ENCODE measurements at regions not wholly inside any gene's neighbourhood (a gene's known extent, or its start where the extent isn't known, plus 50 kb on each side); places are given as distances from the start of the nearest gene placed in this dataset.
A peak's percentile ranks its signal among the peaks of the same experiment; 100 is the strongest.

DNA sequence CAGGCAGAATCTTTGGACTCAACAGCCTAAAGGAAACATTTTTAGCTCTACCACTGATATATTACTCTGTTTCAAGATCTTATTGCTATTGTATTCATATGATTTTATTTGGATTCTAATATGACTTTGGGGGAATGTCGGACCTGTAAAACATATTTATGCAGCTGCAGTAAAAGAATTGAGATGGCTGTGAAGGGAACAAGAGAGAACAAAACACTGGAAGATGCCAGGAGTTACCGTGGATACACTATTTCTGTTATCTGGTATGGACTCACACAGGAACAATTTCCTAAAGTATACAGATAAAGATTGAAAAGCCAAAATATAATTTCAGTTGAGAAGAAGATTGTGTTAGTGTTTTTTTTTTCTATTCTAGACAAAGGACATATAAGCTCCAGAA, 113.0 kb upstream of the DCLK2 start:
- H3K9me3 ChIP-seq (ENCODE audit: severe bottlenecking), result no peaks in the 10 kb centered on the region
- no peak for DNase-seq
- TF ChIP-seq, protein P1, sequence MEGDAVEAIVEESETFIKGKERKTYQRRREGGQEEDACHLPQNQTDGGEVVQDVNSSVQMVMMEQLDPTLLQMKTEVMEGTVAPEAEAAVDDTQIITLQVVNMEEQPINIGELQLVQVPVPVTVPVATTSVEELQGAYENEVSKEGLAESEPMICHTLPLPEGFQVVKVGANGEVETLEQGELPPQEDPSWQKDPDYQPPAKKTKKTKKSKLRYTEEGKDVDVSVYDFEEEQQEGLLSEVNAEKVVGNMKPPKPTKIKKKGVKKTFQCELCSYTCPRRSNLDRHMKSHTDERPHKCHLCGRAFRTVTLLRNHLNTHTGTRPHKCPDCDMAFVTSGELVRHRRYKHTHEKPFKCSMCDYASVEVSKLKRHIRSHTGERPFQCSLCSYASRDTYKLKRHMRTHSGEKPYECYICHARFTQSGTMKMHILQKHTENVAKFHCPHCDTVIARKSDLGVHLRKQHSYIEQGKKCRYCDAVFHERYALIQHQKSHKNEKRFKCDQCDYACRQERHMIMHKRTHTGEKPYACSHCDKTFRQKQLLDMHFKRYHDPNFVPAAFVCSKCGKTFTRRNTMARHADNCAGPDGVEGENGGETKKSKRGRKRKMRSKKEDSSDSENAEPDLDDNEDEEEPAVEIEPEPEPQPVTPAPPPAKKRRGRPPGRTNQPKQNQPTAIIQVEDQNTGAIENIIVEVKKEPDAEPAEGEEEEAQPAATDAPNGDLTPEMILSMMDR (IDR thresholded peaks at IDR 0.05; ENCODE audit: low read depth, low read length), result no peak
- H3K36me3 ChIP-seq, result no peaks in the 10 kb centered on the region
- no peaks in the 10 kb centered on the region for H3K27me3 ChIP-seq (ENCODE audit: insufficient read depth, low read depth, severe bottlenecking)
- H3K27ac ChIP-seq, result no peak overlapping the region
- H3K4me3 ChIP-seq (ENCODE audit: low read depth, low read length), result no peak overlapping the region

DNA sequence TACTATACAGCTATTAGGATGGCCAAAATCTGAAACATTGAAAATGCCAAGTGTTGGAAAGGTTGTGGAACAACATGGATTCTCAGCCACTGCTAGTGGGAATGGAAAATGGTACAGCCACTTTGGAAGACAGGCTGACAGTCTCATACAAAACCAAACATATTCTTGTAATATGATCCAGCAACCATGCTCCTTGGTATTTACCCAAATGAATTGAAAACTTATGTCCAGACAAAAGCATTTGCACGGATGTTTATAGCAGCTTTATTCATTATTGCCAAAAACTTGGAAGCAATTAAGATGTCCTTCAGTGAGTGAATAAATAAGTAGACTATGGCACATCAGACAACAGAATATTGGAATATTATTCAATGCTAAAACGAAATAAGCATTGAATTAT, 105.8 kb upstream of the DCLK2 start:
- H3K9me3 ChIP-seq (ENCODE audit: severe bottlenecking), result no peaks in the 10 kb centered on the region
- H3K4me3 ChIP-seq (ENCODE audit: low read depth, low read length), result no peak overlapping the region
- TF ChIP-seq, protein P1 (IDR thresholded peaks at IDR 0.05; ENCODE audit: low read depth, low read length), result no peak
- no peak overlapping the region for H3K27ac ChIP-seq
- H3K27me3 ChIP-seq (ENCODE audit: insufficient read depth, low read depth, severe bottlenecking), result no peaks in the 10 kb centered on the region
- DNase-seq, result no peak
- no peaks in the 10 kb centered on the region for H3K36me3 ChIP-seq

DNA sequence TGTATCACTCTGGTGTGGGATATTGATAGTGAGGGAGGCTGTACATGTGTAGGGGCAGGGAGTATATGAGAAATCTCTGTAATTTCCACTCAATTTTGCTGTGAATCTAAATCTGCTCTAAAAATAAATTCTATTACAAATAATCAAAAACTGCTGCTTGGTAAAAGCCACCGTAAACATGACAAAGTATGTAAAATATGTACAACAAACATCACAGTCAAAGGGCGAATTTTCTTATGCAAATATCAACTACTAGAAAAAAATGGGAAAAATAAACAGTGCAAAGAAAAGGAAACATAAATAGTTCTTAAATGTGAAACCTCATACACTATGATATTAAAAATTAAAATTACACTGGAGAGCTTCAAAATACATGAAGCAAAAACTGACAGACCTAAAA, 105.1 kb upstream of the DCLK2 start:
- H3K9me3 ChIP-seq (ENCODE audit: severe bottlenecking), result no peaks in the 10 kb centered on the region
- H3K27ac ChIP-seq, result no peak overlapping the region
- no peak overlapping the region for H3K4me3 ChIP-seq (ENCODE audit: low read depth, low read length)
- no peak for DNase-seq
- no peaks in the 10 kb centered on the region for H3K36me3 ChIP-seq
- TF ChIP-seq, protein P1 (IDR thresholded peaks at IDR 0.05; ENCODE audit: low read depth, low read length), result no peak
- H3K27me3 ChIP-seq (ENCODE audit: insufficient read depth, low read depth, severe bottlenecking), result no peaks in the 10 kb centered on the region

DNA sequence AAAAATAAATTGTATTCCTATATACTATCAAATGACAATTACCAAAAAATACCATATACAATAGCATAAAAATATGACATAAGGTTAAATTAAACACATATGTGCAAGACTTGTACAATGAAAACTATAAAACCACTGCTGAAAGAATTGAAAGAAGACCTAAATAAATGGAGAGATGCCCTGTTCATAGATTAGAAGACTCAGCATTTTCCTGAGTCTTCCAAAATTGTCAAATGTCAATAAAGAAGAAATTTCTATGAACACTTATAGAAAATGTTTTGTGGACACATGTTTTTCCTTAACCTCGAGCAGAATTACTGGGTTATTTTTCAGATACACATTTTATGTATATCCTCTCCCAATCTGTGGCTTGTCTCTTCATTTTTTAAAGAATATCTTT, 103.1 kb upstream of the DCLK2 start:
- no peaks in the 10 kb centered on the region for H3K9me3 ChIP-seq (ENCODE audit: severe bottlenecking)
- no peak overlapping the region for H3K4me3 ChIP-seq (ENCODE audit: low read depth, low read length)
- no peaks in the 10 kb centered on the region for H3K27me3 ChIP-seq (ENCODE audit: insufficient read depth, low read depth, severe bottlenecking)
- H3K27ac ChIP-seq, result no peak overlapping the region
- TF ChIP-seq, protein P1 (IDR thresholded peaks at IDR 0.05; ENCODE audit: low read depth, low read length), result no peak
- no peaks in the 10 kb centered on the region for H3K36me3 ChIP-seq
- DNase-seq, result no peak

DNA sequence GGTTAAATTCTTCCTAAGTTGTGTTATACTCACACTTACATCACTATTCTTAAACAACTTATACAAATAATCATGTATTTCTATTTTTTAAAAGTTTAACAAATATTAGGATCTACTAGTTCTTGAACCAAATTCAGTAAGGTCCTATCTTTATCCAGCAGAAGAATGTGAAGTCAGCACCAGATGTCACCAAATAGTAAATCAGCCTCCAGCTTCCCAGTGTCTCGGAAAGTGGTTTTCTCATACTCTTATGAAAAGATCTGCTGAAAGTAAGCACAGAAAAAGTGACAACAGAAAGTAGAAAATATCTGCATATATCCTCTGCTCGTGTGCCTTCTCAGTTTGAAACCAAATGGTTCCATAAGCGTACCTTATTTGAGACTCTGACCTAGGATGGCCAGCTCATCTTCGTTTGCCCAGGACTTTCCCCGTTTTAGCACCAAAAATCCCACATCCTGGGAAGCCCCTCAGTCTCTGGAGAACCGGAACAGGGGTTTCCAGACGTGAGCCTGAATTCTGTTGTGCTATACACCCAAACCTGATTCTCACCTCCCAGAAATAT, 98.0 kb upstream of the DCLK2 start:
- H3K27me3 ChIP-seq (ENCODE audit: insufficient read depth, low read depth, severe bottlenecking), result no peaks in the 10 kb centered on the region
- H3K36me3 ChIP-seq, result no peaks in the 10 kb centered on the region
- no peak overlapping the region for H3K27ac ChIP-seq
- no peaks in the 10 kb centered on the region for H3K9me3 ChIP-seq (ENCODE audit: severe bottlenecking)
- no peak for DNase-seq
- H3K4me3 ChIP-seq (ENCODE audit: low read depth, low read length), result no peak overlapping the region
- TF ChIP-seq, protein P1 (IDR thresholded peaks at IDR 0.05; ENCODE audit: low read depth, low read length), result no peak

DNA sequence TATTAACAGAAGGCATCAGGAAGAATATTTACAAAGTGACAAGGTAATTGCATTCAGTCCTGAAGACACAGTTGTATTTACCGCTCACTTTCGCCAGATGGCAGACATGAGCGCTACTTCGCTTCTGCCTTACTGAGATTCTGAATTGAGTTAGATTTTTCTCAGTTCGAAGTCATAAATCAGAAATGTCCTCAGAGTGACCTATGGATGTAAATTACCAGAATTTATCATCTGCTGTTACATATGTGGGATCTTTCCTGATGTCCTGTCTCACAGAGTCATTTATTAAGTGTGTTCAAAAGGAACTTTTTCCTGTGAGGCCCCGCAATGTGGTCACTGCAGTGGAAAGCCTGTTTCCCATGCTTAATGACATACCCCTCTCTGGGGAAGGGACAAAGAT, 97.3 kb upstream of the DCLK2 start:
- no peaks in the 10 kb centered on the region for H3K9me3 ChIP-seq (ENCODE audit: severe bottlenecking)
- DNase-seq, result peak; percentile 56
- H3K27me3 ChIP-seq (ENCODE audit: insufficient read depth, low read depth, severe bottlenecking), result no peaks in the 10 kb centered on the region
- H3K36me3 ChIP-seq, result no peaks in the 10 kb centered on the region
- no peak overlapping the region for H3K4me3 ChIP-seq (ENCODE audit: low read depth, low read length)
- no peak overlapping the region for H3K27ac ChIP-seq
- TF ChIP-seq, protein P1 (IDR thresholded peaks at IDR 0.05; ENCODE audit: low read depth, low read length), result peak; percentile 82

Measured in WERI-Rb-1 (cell line).